IPS-18a (cell line): ENCODE measurements at regions not wholly inside any gene's neighbourhood (a gene's known extent, or its start where the extent isn't known, plus 50 kb on each side); places are given as distances from the start of the nearest gene placed in this dataset.
"Not testable (repeated sequence)": the region's sequence is repeated elsewhere in the genome, so short reads cannot be mapped to it uniquely, and the experiment has no call there.

Experiments
- H3K27ac ChIP-seq: one replicate; pipeline ENCODE4 v1.5.1; 2013; ENCODE audit warnings: low read length
- H3K27me3 ChIP-seq: one replicate; pipeline ENCODE4 v1.6.1; 2013; ENCODE audit warnings: mild to moderate bottlenecking, low read length; ENCODE audit not compliant: control insufficient read depth, insufficient read depth
- H3K36me3 ChIP-seq: one replicate; pipeline ENCODE4 v1.6.1; 2013; ENCODE audit warnings: low read depth, low read length; ENCODE audit not compliant: control insufficient read depth
- H3K4me1 ChIP-seq: one replicate; pipeline ENCODE4 v1.6.1; 2013; ENCODE audit warnings: low read depth, low read length; ENCODE audit not compliant: control insufficient read depth
- H3K4me3 ChIP-seq: one replicate; pipeline ENCODE4 v1.5.1; 2013; ENCODE audit warnings: low read length
- H3K9ac ChIP-seq: one replicate; pipeline ENCODE4 v1.6.1; 2013; ENCODE audit warnings: mild to moderate bottlenecking, low read length, moderate library complexity
- H3K9me3 ChIP-seq: one replicate; pipeline ENCODE4 v1.6.1; 2013; ENCODE audit warnings: low read depth, low read length; ENCODE audit not compliant: control insufficient read depth

DNA sequence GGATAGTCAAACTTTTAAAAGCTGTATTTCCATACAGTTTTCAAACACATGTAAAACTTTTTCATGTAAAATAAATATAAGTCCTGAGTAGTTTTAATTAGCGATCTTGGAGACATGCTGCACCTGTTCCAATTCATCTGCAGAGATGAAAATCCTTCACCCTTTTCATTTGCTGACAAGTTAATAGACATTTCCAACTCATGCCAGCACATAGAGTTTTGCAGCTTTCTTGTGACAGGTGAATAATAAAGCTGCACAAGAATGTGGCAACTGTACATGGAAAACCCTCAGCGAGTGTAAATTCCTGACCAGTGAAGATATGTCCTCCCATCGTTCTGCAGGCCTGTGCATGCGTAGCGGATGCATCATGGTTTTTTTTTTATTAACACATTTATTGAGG lies 771.4 kb downstream of the TDRD15 start:
- Histone ChIP-seq H3K9ac (no peak overlapping the region), H3K9me3 (no peaks in the 10 kb centered on the region), H3K27ac (no peak overlapping the region), H3K4me3 (no peak overlapping the region), H3K27me3 (no peaks in the 10 kb centered on the region), H3K36me3 (no peaks in the 10 kb centered on the region), H3K4me1 (no peaks in the 10 kb centered on the region)

DNA sequence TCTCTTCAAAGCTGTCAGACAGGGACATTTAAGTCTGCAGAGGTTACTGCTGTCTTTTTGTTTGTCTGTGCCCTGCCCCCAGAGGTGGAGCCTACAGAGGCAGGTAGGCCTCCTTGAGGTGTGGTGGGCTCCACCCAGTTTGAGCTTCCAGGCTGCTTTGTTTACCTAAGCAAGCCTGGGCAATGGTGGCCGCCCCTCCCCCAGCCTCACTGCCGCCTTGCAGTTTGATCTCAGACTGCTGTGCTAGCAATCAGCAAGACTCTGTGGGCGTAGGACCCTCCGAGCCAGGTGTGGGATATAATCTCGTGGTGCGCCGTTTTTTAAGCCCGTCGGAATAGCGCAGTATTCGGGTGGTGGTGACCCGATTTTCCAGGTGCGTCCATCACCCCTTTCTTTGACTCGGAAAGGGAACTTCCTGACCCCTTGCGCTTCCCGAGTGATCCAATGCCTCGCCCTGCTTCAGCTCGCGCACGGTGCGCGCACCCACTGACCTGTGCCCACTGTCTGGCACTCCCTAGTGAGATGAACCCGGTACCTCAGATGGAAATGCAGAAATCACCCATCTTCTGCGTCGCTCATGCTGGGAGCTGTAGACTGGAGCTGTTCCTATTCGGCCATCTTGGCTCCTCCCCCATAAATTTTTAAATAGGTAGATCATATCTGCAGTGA lies 785.1 kb downstream of the TDRD15 start:
- not testable (repeated sequence) for H3K27me3 ChIP-seq, H3K9ac ChIP-seq, H3K36me3 ChIP-seq

DNA sequence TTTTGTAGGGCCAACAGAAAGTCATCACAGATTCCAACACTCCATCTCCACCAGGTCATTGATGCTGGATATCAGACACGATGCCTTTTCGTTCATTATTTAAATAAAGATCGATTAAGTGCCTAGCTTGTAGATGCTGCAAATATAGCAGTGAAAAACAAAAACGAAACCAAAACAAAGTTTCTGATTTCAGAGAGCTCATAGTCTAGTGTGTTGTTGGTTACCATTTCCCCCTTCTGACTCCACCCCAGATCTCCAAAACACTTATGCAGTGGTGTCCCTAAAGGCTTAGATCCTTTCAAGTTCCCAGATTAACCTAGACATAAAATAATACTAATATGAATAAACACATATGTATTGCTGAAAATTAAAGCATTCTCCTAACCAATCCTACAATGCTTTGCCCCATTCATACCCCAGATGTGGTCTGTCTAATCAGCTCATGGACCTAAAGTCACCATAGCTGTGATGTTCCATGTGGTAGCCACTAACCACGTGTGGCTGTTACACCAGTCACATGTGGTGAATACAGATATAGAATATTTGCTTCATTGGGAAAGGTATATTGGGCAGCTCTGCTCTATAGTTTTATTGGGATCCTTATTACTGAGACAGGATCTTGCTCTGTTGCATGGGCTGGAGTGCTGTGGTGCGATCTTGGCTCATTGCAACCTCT lies 787.2 kb downstream of the TDRD15 start:
- H3K4me3 ChIP-seq = no peak overlapping the region
- no peaks in the 10 kb centered on the region for H3K36me3 ChIP-seq
- H3K4me1 ChIP-seq = no peaks in the 10 kb centered on the region
- H3K9ac ChIP-seq = no peak overlapping the region
- no peaks in the 10 kb centered on the region for H3K9me3 ChIP-seq
- no peak overlapping the region for H3K27ac ChIP-seq
- H3K27me3 ChIP-seq = no peaks in the 10 kb centered on the region

More for the DNA sequence above, 785.1 kb downstream of the TDRD15 start:
- not testable (repeated sequence) for H3K9me3 ChIP-seq, H3K4me1 ChIP-seq, H3K4me3 ChIP-seq, H3K27ac ChIP-seq

DNA sequence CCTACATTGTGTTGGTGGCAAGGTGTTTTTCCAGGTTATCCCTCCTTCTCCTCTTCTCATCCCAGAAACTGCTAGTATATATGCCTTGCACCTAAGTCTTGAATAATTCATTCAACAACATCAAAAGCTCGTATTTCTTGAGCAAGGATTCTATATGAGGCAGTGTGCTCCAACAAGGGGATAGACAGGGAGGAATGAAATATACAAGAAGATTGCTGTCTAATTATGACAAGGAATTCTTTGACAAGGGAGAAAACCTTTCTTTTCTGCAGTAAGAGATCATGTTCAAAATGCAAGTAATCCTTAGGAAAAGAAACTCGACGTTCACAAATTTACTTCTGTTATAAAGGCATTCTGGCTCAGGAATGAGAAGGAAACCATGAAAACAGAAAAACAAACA lies 788.6 kb downstream of the TDRD15 start:
- H3K9ac ChIP-seq = no peak overlapping the region
- no peak overlapping the region for H3K4me3 ChIP-seq
- no peak overlapping the region for H3K27ac ChIP-seq
- H3K27me3 ChIP-seq = no peaks in the 10 kb centered on the region
- no peaks in the 10 kb centered on the region for H3K9me3 ChIP-seq
- H3K36me3 ChIP-seq = no peaks in the 10 kb centered on the region
- H3K4me1 ChIP-seq = no peaks in the 10 kb centered on the region

DNA sequence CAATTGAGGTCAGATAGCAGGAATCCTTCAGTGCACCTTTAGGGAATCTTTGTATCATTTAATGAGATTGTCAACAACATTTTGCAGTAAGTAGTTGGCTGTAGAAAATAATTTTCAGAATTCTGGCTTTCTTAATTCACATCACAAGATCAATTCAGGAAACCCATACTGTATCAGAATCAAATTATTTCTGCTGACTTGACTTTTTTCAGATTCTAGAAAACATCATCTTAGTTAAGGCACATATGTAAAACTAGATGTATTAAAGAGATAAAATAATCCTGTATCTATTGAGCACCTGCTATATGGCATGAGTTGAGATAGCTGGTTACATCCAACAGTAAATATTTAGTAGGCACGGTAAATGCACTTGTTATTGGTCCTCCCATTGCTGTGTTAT lies 791.4 kb downstream of the TDRD15 start:
- Histone ChIP-seq H3K9me3 (no peaks in the 10 kb centered on the region), H3K4me1 (no peaks in the 10 kb centered on the region), H3K27ac (no peak overlapping the region), H3K36me3 (no peaks in the 10 kb centered on the region), H3K9ac (no peak overlapping the region), H3K27me3 (no peaks in the 10 kb centered on the region), H3K4me3 (no peak overlapping the region)

DNA sequence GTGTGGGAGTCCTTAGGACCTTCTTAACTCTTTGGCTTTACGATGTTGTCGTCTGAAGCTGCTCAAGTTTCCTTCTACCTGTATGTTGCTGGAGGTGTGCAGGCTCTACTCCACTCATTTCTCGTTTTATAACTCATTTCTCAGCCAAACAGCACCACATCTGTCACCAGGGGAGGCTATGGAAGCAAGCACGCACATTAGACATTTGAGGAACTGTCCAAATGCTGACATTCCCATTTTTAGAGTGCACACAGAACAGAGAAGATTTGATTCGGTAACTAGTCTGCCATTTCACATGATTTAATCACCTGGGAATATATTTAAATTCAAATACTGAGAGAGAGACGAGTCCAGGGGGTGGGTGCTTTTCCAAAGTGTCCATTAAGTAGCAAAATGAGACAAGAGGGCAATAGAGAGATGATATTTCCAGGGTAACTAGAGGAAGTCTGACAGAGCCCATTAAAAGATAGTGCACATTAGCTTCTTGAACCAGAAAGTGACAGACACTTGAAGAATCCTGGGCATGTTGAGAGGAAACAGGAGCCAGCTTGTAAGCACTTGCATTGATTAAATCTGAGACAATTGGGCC lies 793.3 kb downstream of the TDRD15 start:
- Histone ChIP-seq H3K4me1 (no peaks in the 10 kb centered on the region), H3K9me3 (no peaks in the 10 kb centered on the region), H3K36me3 (no peaks in the 10 kb centered on the region), H3K4me3 (no peak overlapping the region), H3K9ac (no peak overlapping the region), H3K27ac (no peak overlapping the region), H3K27me3 (no peaks in the 10 kb centered on the region)

DNA sequence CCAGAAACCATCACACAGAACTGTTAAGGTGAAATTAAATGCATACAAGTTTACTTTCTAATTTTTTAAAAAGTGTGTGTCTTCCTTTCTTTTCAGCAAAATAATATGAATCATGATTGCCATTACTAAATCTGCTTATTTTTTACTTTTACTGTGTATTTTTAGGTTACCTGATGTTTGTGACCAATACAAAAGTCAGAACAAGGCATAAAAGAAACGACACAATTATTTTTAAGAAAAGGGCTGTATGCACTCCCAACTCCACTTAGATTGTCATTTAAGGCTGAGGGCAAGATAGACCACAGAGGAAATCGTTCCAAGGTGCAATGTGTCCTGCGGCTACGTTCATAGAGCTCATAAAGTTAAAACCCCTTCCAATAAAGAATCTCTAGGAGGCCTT lies 797.0 kb downstream of the TDRD15 start:
- Histone ChIP-seq H3K27ac (no peak overlapping the region), H3K4me1 (no peaks in the 10 kb centered on the region), H3K4me3 (no peak overlapping the region), H3K9ac (no peak overlapping the region), H3K9me3 (no peaks in the 10 kb centered on the region), H3K27me3 (no peaks in the 10 kb centered on the region), H3K36me3 (no peaks in the 10 kb centered on the region)

DNA sequence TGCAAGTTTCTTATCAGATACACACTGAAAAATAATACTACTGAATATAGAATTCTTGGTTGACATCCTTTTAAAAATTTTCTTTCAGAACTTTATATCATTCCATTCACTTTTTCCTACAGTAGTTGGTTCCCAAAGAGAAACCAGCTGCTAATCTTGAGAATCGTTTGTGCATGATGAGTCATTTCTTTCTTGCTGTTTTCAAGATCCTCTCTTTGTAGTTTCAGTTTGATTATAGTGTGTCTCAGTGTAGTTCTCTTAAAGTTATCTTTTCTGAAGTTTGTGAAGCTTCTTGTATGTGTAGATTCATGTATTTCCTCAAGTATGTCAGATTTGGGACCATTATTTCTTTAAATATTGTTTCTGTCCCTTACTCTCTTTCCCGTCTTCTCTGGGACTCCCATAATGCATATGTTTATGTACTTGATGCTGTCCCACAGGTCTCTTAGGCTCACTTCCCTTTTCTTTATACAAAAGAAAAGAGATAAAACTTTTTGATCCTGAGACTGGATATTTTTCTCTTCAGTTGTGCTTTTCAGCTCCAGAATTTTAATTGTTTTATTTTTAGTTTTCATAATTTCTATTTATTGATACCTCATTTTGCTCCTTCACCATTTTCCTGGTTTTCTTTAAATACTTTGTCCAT lies 801.0 kb downstream of the TDRD15 start:
- H3K27ac ChIP-seq = no peak overlapping the region

DNA sequence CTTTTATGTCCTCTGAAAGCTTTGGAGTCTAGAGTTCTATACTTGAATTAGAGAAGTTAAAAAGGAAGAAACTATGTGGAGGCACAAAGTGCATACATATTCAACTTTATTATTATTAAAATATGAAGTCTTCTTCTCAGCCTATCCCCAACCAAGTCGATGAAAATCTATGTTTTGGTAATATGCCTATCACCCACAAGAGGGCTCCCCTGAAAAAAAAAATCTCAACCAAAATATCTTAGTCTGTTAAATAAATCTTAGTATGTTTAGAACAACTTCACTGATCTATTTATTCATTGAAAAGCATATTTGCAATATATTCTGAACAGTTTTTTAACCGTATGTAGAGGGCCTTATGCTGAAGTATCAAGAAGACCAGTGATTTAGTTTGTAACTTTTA lies 804.5 kb downstream of the TDRD15 start:
- Histone ChIP-seq H3K27me3 (no peaks in the 10 kb centered on the region), H3K36me3 (no peaks in the 10 kb centered on the region), H3K27ac (no peak overlapping the region), H3K4me3 (no peak overlapping the region), H3K9ac (no peak overlapping the region), H3K4me1 (no peaks in the 10 kb centered on the region), H3K9me3 (no peaks in the 10 kb centered on the region)

More for the DNA sequence above, 801.0 kb downstream of the TDRD15 start:
- no peaks in the 10 kb centered on the region for H3K4me1 ChIP-seq
- H3K9me3 ChIP-seq = no peaks in the 10 kb centered on the region
- H3K27me3 ChIP-seq = no peaks in the 10 kb centered on the region
- H3K4me3 ChIP-seq = no peak overlapping the region
- H3K36me3 ChIP-seq = no peaks in the 10 kb centered on the region
- H3K9ac ChIP-seq = no peak overlapping the region

DNA sequence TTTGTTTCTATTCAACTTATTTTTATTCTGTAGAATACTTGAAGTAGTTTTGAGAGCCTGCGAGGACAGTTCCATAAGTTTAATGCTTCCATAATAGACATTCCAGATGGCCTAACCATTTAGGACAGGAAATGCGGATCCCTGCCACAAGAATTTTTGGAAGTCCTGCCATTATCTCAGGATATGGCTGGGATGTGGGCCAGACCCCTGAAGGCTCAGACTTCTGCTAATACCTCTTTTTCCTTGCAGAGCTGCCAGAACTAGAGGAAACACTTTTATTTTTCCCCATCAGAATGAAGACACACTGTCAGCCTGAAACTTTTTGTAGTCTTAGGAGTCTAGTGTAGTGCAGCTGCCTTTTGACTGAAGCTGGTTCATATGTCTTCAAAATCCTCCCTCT lies 806.5 kb downstream of the TDRD15 start:
- H3K9ac ChIP-seq = no peak overlapping the region

DNA sequence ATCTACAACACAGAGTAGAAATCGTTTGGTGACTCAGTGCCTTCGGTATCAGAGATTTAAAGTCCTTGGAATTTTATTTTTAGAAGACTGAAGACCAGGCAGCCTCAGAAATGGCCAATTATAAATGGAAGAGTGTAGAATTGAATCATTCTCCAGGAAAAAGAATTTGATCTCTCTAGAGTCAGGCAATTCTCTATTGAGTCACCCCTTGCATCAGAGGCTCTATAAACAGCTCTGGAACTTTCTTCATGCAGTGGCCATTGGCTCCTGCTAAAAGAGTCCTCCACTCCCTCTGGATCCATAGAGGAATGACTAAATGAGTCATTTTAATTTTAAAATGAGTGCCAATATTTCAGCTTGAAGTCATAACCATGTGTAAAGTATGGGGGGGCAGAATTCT lies 816.2 kb downstream of the TDRD15 start:
- Histone ChIP-seq H3K9me3 (no peaks in the 10 kb centered on the region), H3K27ac (no peak overlapping the region), H3K4me3 (no peak overlapping the region), H3K9ac (no peak overlapping the region), H3K27me3 (no peaks in the 10 kb centered on the region), H3K36me3 (no peaks in the 10 kb centered on the region), H3K4me1 (no peaks in the 10 kb centered on the region)

More for the DNA sequence above, 806.5 kb downstream of the TDRD15 start:
- no peaks in the 10 kb centered on the region for H3K27me3 ChIP-seq
- H3K36me3 ChIP-seq = no peaks in the 10 kb centered on the region
- H3K9me3 ChIP-seq = no peaks in the 10 kb centered on the region
- H3K4me3 ChIP-seq = no peak overlapping the region
- no peak overlapping the region for H3K27ac ChIP-seq
- no peaks in the 10 kb centered on the region for H3K4me1 ChIP-seq
